Smooth muscle cell (in vitro differentiated cells): ENCODE measurements at regions not wholly inside any gene's neighbourhood (a gene's known extent, or its start where the extent isn't known, plus 50 kb on each side); places are given as distances from the start of the nearest gene placed in this dataset.

Experiments used
- DNase-seq: peaks from one replicate; lab custom pipeline; 2025; ENCODE audit not compliant: unreplicated experiment; lab: John Stamatoyannopoulos, UW
- H2AFZ ChIP-seq: fragments of 200-600 bp; sonication (generic); 2 replicates; pipeline ENCODE4 v1.6.0; 2016; ENCODE audit warnings: antibody characterized with exemption, low read depth, mild to moderate bottlenecking
- H3F3A ChIP-seq: fragments of 200-600 bp; sonication (generic); 2 replicates; pipeline ENCODE4 v1.6.0; 2017; ENCODE audit warnings: antibody characterized with exemption, low read depth
- H3K27ac ChIP-seq: fragments of 200-600 bp; sonication (generic); 2 replicates; pipeline ENCODE4 v1.5.1; 2016; ENCODE audit warnings: low read depth, mild to moderate bottlenecking
- H3K27me3 ChIP-seq: fragments of 200-600 bp; sonication (generic); 2 replicates; pipeline ENCODE4 v1.6.1; 2016; ENCODE audit warnings: low read depth, mild to moderate bottlenecking
- H3K36me3 ChIP-seq: fragments of 200-600 bp; sonication (generic); 2 replicates; pipeline ENCODE4 v1.5.1; 2016; ENCODE audit warnings: low read depth
- H3K4me1 ChIP-seq: fragments of 200-600 bp; sonication (generic); 2 replicates; pipeline ENCODE4 v1.5.1; 2016; ENCODE audit warnings: low read depth
- H3K4me2 ChIP-seq: fragments of 200-600 bp; sonication (generic); 2 replicates; pipeline ENCODE4 v1.6.0; 2016; ENCODE audit warnings: mild to moderate bottlenecking
- H3K4me3 ChIP-seq: fragments of 200-600 bp; sonication (generic); 2 replicates; pipeline ENCODE4 v1.5.1; 2016; ENCODE audit warnings: mild to moderate bottlenecking
- H3K79me2 ChIP-seq: fragments of 200-600 bp; sonication (generic); 2 replicates; pipeline ENCODE4 v1.6.0; 2016; ENCODE audit warnings: low read depth, mild to moderate bottlenecking
- H3K9ac ChIP-seq: fragments of 200-600 bp; sonication (generic); 2 replicates; pipeline ENCODE4 v1.6.0; 2016; ENCODE audit warnings: low read depth
- H3K9me3 ChIP-seq: fragments of 200-600 bp; sonication (generic); replicated peaks from 2 replicates; pipeline ENCODE4 v1.5.1; 2016; ENCODE audit warnings: low read depth
- H4K20me1 ChIP-seq: fragments of 200-600 bp; sonication (generic); 2 replicates; pipeline ENCODE4 v1.6.0; 2016; ENCODE audit warnings: low read depth
- CTCF ChIP-seq: fragments of 200-600 bp; sonication (generic); IDR thresholded peaks from 2 replicates; pipeline ENCODE4 v1.5.1; 2017; ENCODE audit warnings: borderline replicate concordance, mild to moderate bottlenecking, antibody characterized with exemption; ENCODE audit not compliant: insufficient read depth, poor library complexity, severe bottlenecking
- WGBS: methylation state at CpG from one replicate; pipeline ENCODE4 v1.1.7; 2016; ENCODE audit warnings: low lambda C conversion rate; 5-methylcytosine and 5-hydroxymethylcytosine counted together

GRCh38 chr5:136620016-136620419 is 254.7 kb upstream of the TRPC7 start:
- H3K9me3 ChIP-seq: no peaks in the 10 kb centered on the region
- H4K20me1 ChIP-seq: no peaks in the 10 kb centered on the region
- H3K4me3 ChIP-seq: no peak overlapping the region
- peak overlapping the region; percentile 46 for H3K9ac ChIP-seq
- DNase-seq: no peak
- peak overlapping the region; percentile 62 for H3K4me2 ChIP-seq
- H3K79me2 ChIP-seq: no peaks in the 10 kb centered on the region
- H3K27me3 ChIP-seq: no peaks in the 10 kb centered on the region
- no peaks in the 10 kb centered on the region for H3K36me3 ChIP-seq
- peak overlapping the region; percentile 56 for H2AFZ ChIP-seq
- H3K27ac ChIP-seq: peak overlapping the region; percentile 86
- peaks cover 10% of the 10 kb centered on the region for H3K4me1 ChIP-seq
- WGBS: 6% methylated on average over 1 of the region's 1 CpG
- TF ChIP-seq CTCF: no peak
- peaks cover 2% of the 10 kb centered on the region for H3F3A ChIP-seq

GRCh38 chr5:136619556-136619955 is 254.2 kb upstream of the TRPC7 start:
- no peak for TF ChIP-seq CTCF
- WGBS: 49% methylated on average over 3 of the region's 3 CpGs
- peak overlapping the region; percentile 86 for H3K27ac ChIP-seq

DNA sequence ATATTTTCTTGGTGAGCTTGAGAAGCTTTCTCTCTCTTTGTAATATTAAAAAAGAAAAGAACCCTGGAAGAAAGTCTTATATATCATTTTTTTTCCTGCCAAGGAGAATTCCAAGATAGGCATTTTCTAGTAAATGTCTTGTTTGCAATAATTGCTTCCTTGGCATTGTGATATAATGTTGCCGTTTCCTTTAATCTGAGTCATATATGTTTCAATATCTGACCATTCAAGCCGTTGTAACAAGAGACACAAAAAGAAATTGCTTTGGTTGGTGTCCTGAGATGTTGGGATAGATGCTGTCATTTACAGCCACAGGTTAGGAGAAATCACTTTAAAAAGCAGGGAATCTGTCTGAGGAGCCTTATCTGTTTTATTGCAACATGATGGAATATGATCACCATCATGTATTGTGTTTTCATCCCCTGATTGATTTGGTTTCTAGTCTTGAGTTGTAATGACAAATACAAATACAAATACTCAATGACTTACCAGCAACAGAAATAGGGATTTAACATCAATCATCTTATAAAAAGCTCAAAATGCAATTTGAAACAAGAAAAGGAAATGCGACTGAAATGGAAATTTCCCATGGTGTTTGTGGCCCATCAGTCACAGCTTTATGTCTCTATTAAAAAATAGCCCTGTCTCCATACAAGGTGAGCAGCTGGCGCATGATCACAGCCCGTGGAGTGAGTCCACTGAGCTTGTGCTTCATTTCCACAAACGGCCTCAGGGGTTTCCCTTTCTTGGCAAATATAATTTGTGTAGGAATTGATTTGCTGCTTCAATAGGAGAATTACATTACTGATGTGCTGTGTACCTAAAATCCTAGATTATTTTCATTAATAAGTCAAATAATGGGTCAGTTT is 250.1 kb upstream of the TRPC7 start:
- H2AFZ ChIP-seq: no peak overlapping the region
- DNase-seq: no peak
- no peak overlapping the region for H3K4me3 ChIP-seq
- no peaks in the 10 kb centered on the region for H3K9me3 ChIP-seq
- H3F3A ChIP-seq: peaks cover under 1% of the 10 kb centered on the region
- no peak for TF ChIP-seq CTCF
- no peak overlapping the region for H3K27ac ChIP-seq
- no peaks in the 10 kb centered on the region for H3K36me3 ChIP-seq
- no peaks in the 10 kb centered on the region for H3K27me3 ChIP-seq
- H3K79me2 ChIP-seq: no peaks in the 10 kb centered on the region
- H3K4me1 ChIP-seq: peaks cover 10% of the 10 kb centered on the region
- H3K4me2 ChIP-seq: no peak overlapping the region
- 89% methylated on average over 6 of the region's 6 CpGs for WGBS
- H3K9ac ChIP-seq: no peak overlapping the region
- H4K20me1 ChIP-seq: no peaks in the 10 kb centered on the region

More at GRCh38 chr5:136619556-136619955, 254.2 kb upstream of the TRPC7 start:
- DNase-seq: no peak
- Histone ChIP-seq H3K36me3 (no peaks in the 10 kb centered on the region), H3K9ac (peak overlapping the region; percentile 46), H3K9me3 (no peaks in the 10 kb centered on the region), H4K20me1 (no peaks in the 10 kb centered on the region), H3F3A (peaks cover 2% of the 10 kb centered on the region), H3K4me3 (no peak overlapping the region), H3K4me2 (peak overlapping the region; percentile 62), H3K79me2 (no peaks in the 10 kb centered on the region), H3K4me1 (peaks cover 10% of the 10 kb centered on the region), H3K27me3 (no peaks in the 10 kb centered on the region), H2AFZ (peak overlapping the region; percentile 56)

- no peaks in the 10 kb centered on the region for H4K20me1 ChIP-seq
- H2AFZ ChIP-seq: no peak overlapping the region
- no peaks in the 10 kb centered on the region for H3K79me2 ChIP-seq
- no peak for DNase-seq
- H3K27ac ChIP-seq: no peak overlapping the region
- H3K9ac ChIP-seq: no peak overlapping the region
- H3F3A ChIP-seq: no peaks in the 10 kb centered on the region
- H3K36me3 ChIP-seq: no peaks in the 10 kb centered on the region
- no peaks in the 10 kb centered on the region for H3K9me3 ChIP-seq
- no peak for TF ChIP-seq CTCF
- no peaks in the 10 kb centered on the region for H3K27me3 ChIP-seq
- no peak overlapping the region for H3K4me2 ChIP-seq
- H3K4me3 ChIP-seq: no peak overlapping the region
- H3K4me1 ChIP-seq: no peaks in the 10 kb centered on the region
Measured at GRCh38 chr5:136613230-136613629, 247.9 kb upstream of the TRPC7 start.
